HG02798 (cell line): ENCODE measurements at regions not wholly inside any gene's neighbourhood (a gene's known extent, or its start where the extent isn't known, plus 50 kb on each side); places are given as distances from the start of the nearest gene placed in this dataset.

Experiments
- ATAC-seq: cut with Tn5 transposase; IDR thresholded peaks from one replicate; pipeline ENCODE4 v1.9.1; 2021; ENCODE audit warnings: mild to moderate bottlenecking; ENCODE audit not compliant: unreplicated experiment, poor library complexity

GRCh38 chr2:150643114-150643725, 155.8 kb upstream of the RND3 start:
- no peak for ATAC-seq

GRCh38 chr2:150640039-150640438, 152.6 kb upstream of the RND3 start:
- ATAC-seq, result no peak

GRCh38 chr2:150639383-150639782, 151.9 kb upstream of the RND3 start:
- no peak for ATAC-seq

GRCh38 chr2:150631236-150631821, 143.9 kb upstream of the RND3 start:
- no peak for ATAC-seq

GRCh38 chr2:150630587-150631235, 143.2 kb upstream of the RND3 start:
- no peak for ATAC-seq

- no peak for ATAC-seq
Measured at GRCh38 chr2:150627526-150627925, 140.1 kb upstream of the RND3 start.

GRCh38 chr2:150626934-150627411, 139.5 kb upstream of the RND3 start:
- no peak for ATAC-seq

- peak; percentile 38 for ATAC-seq
Measured at GRCh38 chr2:150625741-150626140, 138.3 kb upstream of the RND3 start.

- ATAC-seq, result no peak
Measured at GRCh38 chr2:150625303-150625702, 137.8 kb upstream of the RND3 start.

GRCh38 chr2:150624001-150624401, 136.5 kb upstream of the RND3 start:
- ATAC-seq, result peak; percentile 76

- no peak for ATAC-seq
Measured at GRCh38 chr2:150621526-150622213, 134.2 kb upstream of the RND3 start.

- no peak for ATAC-seq
Measured at GRCh38 chr2:150620855-150621254, 133.4 kb upstream of the RND3 start.

- ATAC-seq, result no peak
Measured at GRCh38 chr2:150620416-150620815, 132.9 kb upstream of the RND3 start.

- ATAC-seq, result no peak
Measured at GRCh38 chr2:150619607-150620330, 132.3 kb upstream of the RND3 start.

- no peak for ATAC-seq
Measured at GRCh38 chr2:150618245-150618895, 130.9 kb upstream of the RND3 start.

- no peak for ATAC-seq
Measured at GRCh38 chr2:150617351-150617978, 130.0 kb upstream of the RND3 start.

GRCh38 chr2:150612957-150613710, 125.7 kb upstream of the RND3 start:
- ATAC-seq, result no peak

- peak; percentile 80 for ATAC-seq
Measured at GRCh38 chr2:150610670-150611279, 123.3 kb upstream of the RND3 start.
